ENCODE measurements at regions not wholly inside any gene's neighbourhood (a gene's known extent, or its start where the extent isn't known, plus 50 kb on each side); places are given as distances from the start of the nearest gene placed in this dataset.

GRCh38 chr18:59784694-59785093 is 87.5 kb upstream of the CCBE1 start:
- TF ChIP-seq CTCF (IDR thresholded peaks at IDR 0.05; ENCODE audit: insufficient read depth, low read length, poor library complexity, severe bottlenecking): no peak
- no peak overlapping the region for H3K4me3 ChIP-seq (ENCODE audit: low read depth, low read length)
- H3K27me3 ChIP-seq (ENCODE audit: control insufficient read depth, insufficient read depth, low read length): no peaks in the 10 kb centered on the region
- no peak for DNase-seq (ENCODE audit: low read depth)
- H3K36me3 ChIP-seq (ENCODE audit: control insufficient read depth, insufficient read depth, low read length): no peaks in the 10 kb centered on the region

- Histone ChIP-seq H3K4me3 (ENCODE audit: low read depth, low read length) (no peak overlapping the region), H3K27me3 (ENCODE audit: control insufficient read depth, insufficient read depth, low read length) (no peaks in the 10 kb centered on the region), H3K36me3 (ENCODE audit: control insufficient read depth, insufficient read depth, low read length) (no peaks in the 10 kb centered on the region)
- peak; percentile 69 for TF ChIP-seq CTCF (IDR thresholded peaks at IDR 0.05; ENCODE audit: insufficient read depth, low read length, poor library complexity, severe bottlenecking)
- DNase-seq (ENCODE audit: low read depth): peak; percentile 43
Measured at GRCh38 chr18:59783138-59783537, 85.9 kb upstream of the CCBE1 start.

GRCh38 chr18:59779979-59780378 is 82.8 kb upstream of the CCBE1 start:
- no peaks in the 10 kb centered on the region for H3K27me3 ChIP-seq (ENCODE audit: control insufficient read depth, insufficient read depth, low read length)
- TF ChIP-seq CTCF (IDR thresholded peaks at IDR 0.05; ENCODE audit: insufficient read depth, low read length, poor library complexity, severe bottlenecking): no peak
- H3K36me3 ChIP-seq (ENCODE audit: control insufficient read depth, insufficient read depth, low read length): no peaks in the 10 kb centered on the region
- DNase-seq (ENCODE audit: low read depth): peak; percentile 47
- no peak overlapping the region for H3K4me3 ChIP-seq (ENCODE audit: low read depth, low read length)

GRCh38 chr18:59778434-59778833 is 81.2 kb upstream of the CCBE1 start:
- Histone ChIP-seq H3K36me3 (ENCODE audit: control insufficient read depth, insufficient read depth, low read length) (no peaks in the 10 kb centered on the region), H3K27me3 (ENCODE audit: control insufficient read depth, insufficient read depth, low read length) (no peaks in the 10 kb centered on the region), H3K4me3 (ENCODE audit: low read depth, low read length) (no peak overlapping the region)
- no peak for TF ChIP-seq CTCF (IDR thresholded peaks at IDR 0.05; ENCODE audit: insufficient read depth, low read length, poor library complexity, severe bottlenecking)
- DNase-seq (ENCODE audit: low read depth): no peak

GRCh38 chr18:59777636-59778035 is 80.4 kb upstream of the CCBE1 start:
- no peak for DNase-seq (ENCODE audit: low read depth)
- Histone ChIP-seq H3K27me3 (ENCODE audit: control insufficient read depth, insufficient read depth, low read length) (no peaks in the 10 kb centered on the region), H3K36me3 (ENCODE audit: control insufficient read depth, insufficient read depth, low read length) (no peaks in the 10 kb centered on the region), H3K4me3 (ENCODE audit: low read depth, low read length) (no peak overlapping the region)
- TF ChIP-seq CTCF (IDR thresholded peaks at IDR 0.05; ENCODE audit: insufficient read depth, low read length, poor library complexity, severe bottlenecking): no peak

GRCh38 chr18:59769129-59769865 is 72.1 kb upstream of the CCBE1 start:
- Histone ChIP-seq H3K27me3 (ENCODE audit: control insufficient read depth, insufficient read depth, low read length) (no peaks in the 10 kb centered on the region), H3K4me3 (ENCODE audit: low read depth, low read length) (no peak overlapping the region), H3K36me3 (ENCODE audit: control insufficient read depth, insufficient read depth, low read length) (no peaks in the 10 kb centered on the region)
- no peak for TF ChIP-seq CTCF (IDR thresholded peaks at IDR 0.05; ENCODE audit: insufficient read depth, low read length, poor library complexity, severe bottlenecking)
- no peak for DNase-seq (ENCODE audit: low read depth)
